ENCODE measurements at regions not wholly inside any gene's neighbourhood (a gene's known extent, or its start where the extent isn't known, plus 50 kb on each side); places are given as distances from the start of the nearest gene placed in this dataset.
A peak's percentile ranks its signal among the peaks of the same experiment; 100 is the strongest.

- dilution Hi-C loops (cut with MboI; ENCODE audit: extremely low pct_ligation_motif_present, low sequenced_read_pairs) = no loop called here
- no peak for FAIRE-seq
- H3K36me3 ChIP-seq (ENCODE audit: control insufficient read depth in 2 of 2, extremely low read depth in 1 of 2, insufficient read depth in 2 of 2, low read length in 2 of 2) = no peaks in the 10 kb centered on the region
Measured at GRCh38 chr7:19448091-19448490, 260.7 kb downstream of the POLR1F start.

GRCh38 chr7:19442016-19442785, 266.6 kb downstream of the POLR1F start:
- no peaks in the 10 kb centered on the region for H3K27me3 ChIP-seq (ENCODE audit: control insufficient read depth, extremely low read depth, insufficient read depth, low read length)
- H3K9me1 ChIP-seq (ENCODE audit: control insufficient read depth, extremely low read depth, insufficient read depth, low read length) = no peaks in the 10 kb centered on the region
- H3K4me1 ChIP-seq (ENCODE audit: control insufficient read depth, extremely low read depth, insufficient read depth, low read length) = no peaks in the 10 kb centered on the region
- dilution Hi-C loops (cut with MboI; ENCODE audit: extremely low pct_ligation_motif_present, low sequenced_read_pairs) = no loop called here
- no peak overlapping the region for H3K27ac ChIP-seq (ENCODE audit: control insufficient read depth, insufficient read depth, low read length)
- H3K36me3 ChIP-seq (ENCODE audit: control insufficient read depth in 2 of 2, extremely low read depth in 1 of 2, insufficient read depth in 2 of 2, low read length in 2 of 2) = no peaks in the 10 kb centered on the region
- no peaks in the 10 kb centered on the region for H3K79me2 ChIP-seq (ENCODE audit: control insufficient read depth, insufficient read depth, low read length)
- H3K4me3 ChIP-seq (ENCODE audit: control insufficient read depth in 2 of 3, extremely low read depth in 1 of 3, insufficient read depth in 2 of 3, low read depth in 1 of 3, low read length in 3 of 3) = no peak overlapping the region
- no peak overlapping the region for H2AFZ ChIP-seq (ENCODE audit: control insufficient read depth, low read length)
- DNase-seq (ENCODE audit: low read depth, low spot score) (no peak), FAIRE-seq (no peak)
- H3K9me3 ChIP-seq (ENCODE audit: control insufficient read depth, low read depth, low read length) = no peaks in the 10 kb centered on the region
- no peak overlapping the region for H3K4me2 ChIP-seq (ENCODE audit: control insufficient read depth, extremely low read depth, insufficient read depth, low read depth, low read length)
- no peak overlapping the region for H3K9ac ChIP-seq (ENCODE audit: control insufficient read depth, extremely low read depth, insufficient read depth, low read length)
- H4K20me1 ChIP-seq (ENCODE audit: control insufficient read depth, extremely low read depth, insufficient read depth, low read length) = no peaks in the 10 kb centered on the region
- TF ChIP-seq CTCF (optimal IDR thresholded peaks at IDR 0.05 in 1 of 3, IDR thresholded peaks at IDR 0.05 in 1 of 3, conservative IDR thresholded peaks at IDR 0.05 in 1 of 3; ENCODE audit: extremely low read depth in 1 of 3, insufficient read depth in 2 of 3, low read length in 3 of 3) = peak; percentile 29 to 54 (median 50)
- no peak for TF ChIP-seq EZH2 (IDR thresholded peaks at IDR 0.05; ENCODE audit: low read length)

More at GRCh38 chr7:19448091-19448490, 260.7 kb downstream of the POLR1F start:
- Histone ChIP-seq H3K4me3 (ENCODE audit: control insufficient read depth in 2 of 3, extremely low read depth in 1 of 3, insufficient read depth in 2 of 3, low read depth in 1 of 3, low read length in 3 of 3) (no peak overlapping the region), H3K4me1 (ENCODE audit: control insufficient read depth, extremely low read depth, insufficient read depth, low read length) (no peaks in the 10 kb centered on the region), H3K9me1 (ENCODE audit: control insufficient read depth, extremely low read depth, insufficient read depth, low read length) (no peaks in the 10 kb centered on the region), H3K9ac (ENCODE audit: control insufficient read depth, extremely low read depth, insufficient read depth, low read length) (no peak overlapping the region), H3K9me3 (ENCODE audit: control insufficient read depth, low read depth, low read length) (no peaks in the 10 kb centered on the region), H3K27me3 (ENCODE audit: control insufficient read depth, extremely low read depth, insufficient read depth, low read length) (no peaks in the 10 kb centered on the region), H3K79me2 (ENCODE audit: control insufficient read depth, insufficient read depth, low read length) (no peaks in the 10 kb centered on the region), H3K27ac (ENCODE audit: control insufficient read depth, insufficient read depth, low read length) (no peak overlapping the region), H3K4me2 (ENCODE audit: control insufficient read depth, extremely low read depth, insufficient read depth, low read depth, low read length) (no peak overlapping the region), H4K20me1 (ENCODE audit: control insufficient read depth, extremely low read depth, insufficient read depth, low read length) (no peaks in the 10 kb centered on the region), H2AFZ (ENCODE audit: control insufficient read depth, low read length) (no peak overlapping the region)
- TF ChIP-seq EZH2 (IDR thresholded peaks at IDR 0.05; ENCODE audit: low read length) (no peak), CTCF (optimal IDR thresholded peaks at IDR 0.05 in 1 of 3, IDR thresholded peaks at IDR 0.05 in 1 of 3, conservative IDR thresholded peaks at IDR 0.05 in 1 of 3; ENCODE audit: extremely low read depth in 1 of 3, insufficient read depth in 2 of 3, low read length in 3 of 3) (no peak)
- no peak for DNase-seq (ENCODE audit: low read depth, low spot score)
